GM19238 (cell line): ENCODE measurements at regions not wholly inside any gene's neighbourhood (a gene's known extent, or its start where the extent isn't known, plus 50 kb on each side); places are given as distances from the start of the nearest gene placed in this dataset.

Experiments used
- DNase-seq: peaks from one replicate; pipeline ENCODE4 v3.0.0; 2011; ENCODE audit warnings: low spot score; ENCODE audit not compliant: insufficient read length

- no peak for DNase-seq
Observed at GRCh38 chr2:7209757-7210555, 292.7 kb downstream of the RNF144A start.

- DNase-seq = no peak
Observed at GRCh38 chr2:7210712-7211111, 293.5 kb downstream of the RNF144A start.

GRCh38 chr2:7225848-7226247 lies 308.6 kb downstream of the RNF144A start:
- no peak for DNase-seq

- no peak for DNase-seq
Observed at GRCh38 chr2:7226501-7226900, 309.3 kb downstream of the RNF144A start.

- DNase-seq = no peak
Observed at GRCh38 chr2:7233126-7233525, 315.9 kb downstream of the RNF144A start.

GRCh38 chr2:7237466-7237865 lies 320.3 kb downstream of the RNF144A start:
- DNase-seq = no peak

- DNase-seq = no peak
Observed at GRCh38 chr2:7239078-7239477, 321.9 kb downstream of the RNF144A start.

- no peak for DNase-seq
Observed at GRCh38 chr2:7241041-7241745, 324.0 kb downstream of the RNF144A start.

- DNase-seq = no peak
Observed at GRCh38 chr2:7242189-7242867, 325.1 kb downstream of the RNF144A start.

- DNase-seq = no peak
Observed at GRCh38 chr2:7243276-7243675, 326.1 kb downstream of the RNF144A start.

- no peak for DNase-seq
Observed at GRCh38 chr2:7256377-7256776, 339.2 kb downstream of the RNF144A start.

GRCh38 chr2:7262727-7263126 lies 345.5 kb downstream of the RNF144A start:
- no peak for DNase-seq

- no peak for DNase-seq
Observed at GRCh38 chr2:7264791-7265190, 347.6 kb downstream of the RNF144A start.

- DNase-seq = no peak
Observed at GRCh38 chr2:7265286-7265685, 348.1 kb downstream of the RNF144A start.

- no peak for DNase-seq
Observed at GRCh38 chr2:7269106-7269643, 352.0 kb downstream of the RNF144A start.

- DNase-seq = no peak
Observed at GRCh38 chr2:7270011-7270431, 352.8 kb downstream of the RNF144A start.

GRCh38 chr2:7272210-7272609 lies 355.0 kb downstream of the RNF144A start:
- DNase-seq = no peak

GRCh38 chr2:7278984-7279383 lies 361.8 kb downstream of the RNF144A start:
- no peak for DNase-seq

- no peak for DNase-seq
Observed at GRCh38 chr2:7279421-7279949, 362.3 kb downstream of the RNF144A start.

GRCh38 chr2:7280790-7281189 lies 363.6 kb downstream of the RNF144A start:
- DNase-seq = no peak
